Mammary epithelial cell (primary cell): ENCODE measurements at regions not wholly inside any gene's neighbourhood (a gene's known extent, or its start where the extent isn't known, plus 50 kb on each side); places are given as distances from the start of the nearest gene placed in this dataset.

Experiments
- CTCF ChIP-seq, 2 donors: IDR thresholded peaks in 1 of 2; conservative IDR thresholded peaks in 1 of 2; 2 replicates each; pipeline ENCODE4 v1.5.1; 2011 to 2012; ENCODE audit warnings: inconsistent platforms in 2 of 2, low read length in 2 of 2, mild to moderate bottlenecking in 2 of 2, control low read depth in 1 of 2, low read depth in 1 of 2; ENCODE audit not compliant: insufficient read depth in 1 of 2; ENCODE audit errors: extremely low read depth in 1 of 2
- EZH2 ChIP-seq: IDR thresholded peaks from 2 replicates; pipeline ENCODE4 v1.6.1; 2012; ENCODE audit warnings: low read length, inconsistent platforms, borderline replicate concordance

- no peak for TF ChIP-seq CTCF (conservative IDR thresholded peaks at IDR 0.05 in 1 of 2, IDR thresholded peaks at IDR 0.05 in 1 of 2; ENCODE audit: extremely low read depth in 1 of 2, insufficient read depth in 1 of 2, low read depth in 1 of 2, low read length in 2 of 2)
- TF ChIP-seq EZH2: no peak
Measured at GRCh38 chr2:11075221-11075620, 80.0 kb upstream of the SLC66A3 start.
